CD14-positive monocyte (primary cell): ENCODE measurements at regions not wholly inside any gene's neighbourhood (a gene's known extent, or its start where the extent isn't known, plus 50 kb on each side); places are given as distances from the start of the nearest gene placed in this dataset.
"Not testable (repeated sequence)": the region's sequence is repeated elsewhere in the genome, so short reads cannot be mapped to it uniquely, and the experiment has no call there.

Experiments used
- DNase-seq, 3 donors: peaks; one replicate each; pipeline ENCODE4 v3.0.0-alpha.2; 2011 to 2022
- H2AFZ ChIP-seq: 2 replicates; pipeline ENCODE4 v1.6.0; 2012; ENCODE audit warnings: mild to moderate bottlenecking, low read depth, low read length, inconsistent platforms; ENCODE audit not compliant: insufficient read depth, poor library complexity, severe bottlenecking
- H3K27ac ChIP-seq, 2 donors: 1 replicate in 1 of 2; 2 replicates in 1 of 2; pipeline ENCODE4 v1.5.1; 2012 to 2013; ENCODE audit warnings: low read length in 2 of 2, control low read depth in 1 of 2, inconsistent platforms in 1 of 2, low read depth in 1 of 2, mild to moderate bottlenecking in 1 of 2
- H3K27me3 ChIP-seq, 2 donors: one replicate each; pipeline versions ENCODE4 v1.6.0 to v1.6.1; 2011 to 2013; ENCODE audit warnings: low read length in 2 of 2; ENCODE audit not compliant: control insufficient read depth in 2 of 2, insufficient read depth in 2 of 2
- H3K36me3 ChIP-seq, 2 donors: replicated peaks in 1 of 2; 1 replicate in 1 of 2; 2 replicates in 1 of 2; pipeline versions ENCODE4 v1.5.1 to v1.6.1; 2012 to 2013; ENCODE audit warnings: low read length in 2 of 2, control low read depth in 1 of 2, inconsistent platforms in 1 of 2, mild to moderate bottlenecking in 1 of 2; ENCODE audit not compliant: insufficient read depth in 2 of 2, control insufficient read depth in 1 of 2
- H3K4me1 ChIP-seq, 2 donors: 1 replicate in 1 of 2; 2 replicates in 1 of 2; pipeline versions ENCODE4 v1.5.1 to v1.6.1; 2012 to 2013; ENCODE audit warnings: low read length in 2 of 2, control low read depth in 1 of 2, inconsistent platforms in 1 of 2, mild to moderate bottlenecking in 1 of 2, moderate library complexity in 1 of 2; ENCODE audit not compliant: insufficient read depth in 2 of 2, control insufficient read depth in 1 of 2
- H3K4me2 ChIP-seq: replicated peaks from 2 replicates; pipeline ENCODE3; 2012; ENCODE audit warnings: low read length, moderate library complexity, mild to moderate bottlenecking; ENCODE audit not compliant: poor library complexity, severe bottlenecking; ENCODE audit errors: extremely low read depth
- H3K4me3 ChIP-seq, 3 experiments: fragments of 200-600 bp in 1 of 3; sonication (generic) in 1 of 3; replicated peaks in 1 of 3; 1 replicate in 2 of 3; 2 replicates in 1 of 3; pipeline ENCODE4 v1.5.1; 2011 to 2013; ENCODE audit warnings: low read length in 3 of 3, mild to moderate bottlenecking in 3 of 3, control low read depth in 2 of 3, low read depth in 2 of 3, inconsistent platforms in 1 of 3, moderate library complexity in 1 of 3
- H3K79me2 ChIP-seq: 2 replicates; pipeline ENCODE4 v1.6.0; 2012; ENCODE audit warnings: mild to moderate bottlenecking, control low read depth, inconsistent platforms, low read length, moderate library complexity; ENCODE audit not compliant: insufficient read depth
- H3K9ac ChIP-seq: 2 replicates; pipeline ENCODE4 v1.6.0; 2017; ENCODE audit warnings: low read length, mild to moderate bottlenecking; ENCODE audit not compliant: insufficient read depth, poor library complexity, severe bottlenecking
- H3K9me3 ChIP-seq, 2 donors: replicated peaks in 1 of 2; 1 replicate in 1 of 2; 2 replicates in 1 of 2; pipeline versions ENCODE4 v1.5.1 to v1.6.1; 2012 to 2013; ENCODE audit warnings: low read length in 2 of 2, control low read depth in 1 of 2; ENCODE audit not compliant: control insufficient read depth in 1 of 2, insufficient read depth in 1 of 2
- H4K20me1 ChIP-seq: 2 replicates; pipeline ENCODE4 v1.6.0; 2012; ENCODE audit warnings: mild to moderate bottlenecking, low read length, control low read depth, moderate library complexity; ENCODE audit not compliant: insufficient read depth
- H3K27ac Mint-ChIP-seq, 7 donors: one replicate each; pipeline ENCODE4 v1.8.0; 2020; ENCODE audit warnings: mild to moderate bottlenecking in 7 of 7, mixed read lengths in 7 of 7, moderate library complexity in 6 of 7, inconsistent platforms in 2 of 7
- H3K27me3 Mint-ChIP-seq, 3 donors: one replicate each; pipeline ENCODE4 v1.8.0; 2021 to 2022; ENCODE audit warnings: low read depth in 3 of 3, mild to moderate bottlenecking in 3 of 3, mixed read lengths in 3 of 3, moderate library complexity in 3 of 3, inconsistent platforms in 1 of 3
- H3K36me3 Mint-ChIP-seq, 2 donors: one replicate each; pipeline ENCODE4 v1.8.0; 2020; ENCODE audit warnings: mixed read lengths in 2 of 2, inconsistent platforms in 1 of 2, mild to moderate bottlenecking in 1 of 2
- H3K4me1 Mint-ChIP-seq: one replicate; pipeline ENCODE4 v1.8.0; 2020; ENCODE audit warnings: mild to moderate bottlenecking, mixed read lengths
- H3K4me3 Mint-ChIP-seq, 2 donors: one replicate each; pipeline ENCODE4 v1.8.0; 2020; ENCODE audit warnings: mild to moderate bottlenecking in 2 of 2, mixed read lengths in 2 of 2, moderate library complexity in 1 of 2
- H3K9me3 Mint-ChIP-seq, 7 donors: one replicate each; pipeline ENCODE4 v1.8.0; 2020 to 2022; ENCODE audit warnings: mixed read lengths in 7 of 7, mild to moderate bottlenecking in 6 of 7, moderate library complexity in 6 of 7, inconsistent platforms in 2 of 7
- WGBS: methylation state at CpG from one replicate; pipeline ENCODE4 v1.1.5; 2013; ENCODE audit warnings: missing lambda C conversion rate; ENCODE audit not compliant: insufficient coverage; 5-methylcytosine and 5-hydroxymethylcytosine counted together
- intact Hi-C, 2 donors: fragments of 100-400 bp; cut with micrococcal nuclease; formaldehyde crosslinking; loops; one replicate each; pipeline versions ENCODE4 v1.15.0 to v1.15.1; 2023

GRCh38 chr22:10698836-10699235 lies 4829.2 kb upstream of the OR11H1 start:
- H3K27ac Mint-ChIP-seq, H3K9ac ChIP-seq, H3K79me2 ChIP-seq, H3K27me3 Mint-ChIP-seq, H4K20me1 ChIP-seq, H3K36me3 ChIP-seq, H3K27me3 ChIP-seq, H3K4me1 Mint-ChIP-seq, H2AFZ ChIP-seq, H3K4me3 ChIP-seq, intact Hi-C loops, H3K4me3 Mint-ChIP-seq, H3K4me1 ChIP-seq, H3K36me3 Mint-ChIP-seq, DNase-seq, H3K4me2 ChIP-seq, H3K27ac ChIP-seq: not testable (repeated sequence)
- peaks cover 0 to 14% of the 10 kb centered on the region in 2 donors for H3K9me3 ChIP-seq
- 73% methylated on average over 33 of the region's 45 CpGs for WGBS
- H3K9me3 Mint-ChIP-seq: peaks cover 2 to 16% (median 8%) of the 10 kb centered on the region in 7 donors

- intact Hi-C loops, H3K4me3 Mint-ChIP-seq, DNase-seq, H3K79me2 ChIP-seq, H3K4me1 Mint-ChIP-seq, H3K27ac ChIP-seq, H4K20me1 ChIP-seq, H2AFZ ChIP-seq, H3K27ac Mint-ChIP-seq, H3K27me3 Mint-ChIP-seq, H3K36me3 ChIP-seq, H3K4me1 ChIP-seq, H3K4me3 ChIP-seq, H3K9ac ChIP-seq, H3K4me2 ChIP-seq, H3K36me3 Mint-ChIP-seq, H3K27me3 ChIP-seq: not testable (repeated sequence)
- WGBS: 66% methylated on average over 51 of the region's 80 CpGs
- peaks cover 0 to 14% of the 10 kb centered on the region in 2 donors for H3K9me3 ChIP-seq
- peaks cover 2 to 14% (median 8%) of the 10 kb centered on the region in 7 donors for H3K9me3 Mint-ChIP-seq
Measured at GRCh38 chr22:10699301-10700097, 4828.5 kb upstream of the OR11H1 start.

- H4K20me1 ChIP-seq, H3K4me2 ChIP-seq, H3K4me3 Mint-ChIP-seq, H3K79me2 ChIP-seq, H3K9me3 Mint-ChIP-seq, DNase-seq, H3K36me3 ChIP-seq, H3K4me1 ChIP-seq, H2AFZ ChIP-seq, H3K27me3 ChIP-seq, H3K9me3 ChIP-seq, H3K4me1 Mint-ChIP-seq, H3K27ac ChIP-seq, H3K27ac Mint-ChIP-seq, H3K9ac ChIP-seq, H3K27me3 Mint-ChIP-seq, intact Hi-C loops, H3K4me3 ChIP-seq, H3K36me3 Mint-ChIP-seq: not testable (repeated sequence)
- WGBS: no CpG with 5 or more reads among the region's 3 CpGs
Measured at GRCh38 chr22:10708175-10708574, 4819.8 kb upstream of the OR11H1 start.

GRCh38 chr22:10710923-10711322 lies 4817.1 kb upstream of the OR11H1 start:
- H3K79me2 ChIP-seq, DNase-seq, H3K4me2 ChIP-seq, H3K27me3 ChIP-seq, H3K27ac ChIP-seq, H2AFZ ChIP-seq, H3K4me1 Mint-ChIP-seq, H3K4me3 ChIP-seq, intact Hi-C loops, H3K36me3 ChIP-seq, H3K4me3 Mint-ChIP-seq, H3K36me3 Mint-ChIP-seq, H4K20me1 ChIP-seq, H3K4me1 ChIP-seq, H3K27me3 Mint-ChIP-seq, H3K9ac ChIP-seq, H3K27ac Mint-ChIP-seq: not testable (repeated sequence)
- peaks cover 8 to 18% (median 12%) of the 10 kb centered on the region in 7 donors for H3K9me3 Mint-ChIP-seq
- 61% methylated on average over 3 of the region's 4 CpGs for WGBS
- H3K9me3 ChIP-seq: peaks cover 5 to 24% of the 10 kb centered on the region in 2 donors
